DND-41 (cell line): ENCODE measurements at regions not wholly inside any gene's neighbourhood (a gene's known extent, or its start where the extent isn't known, plus 50 kb on each side); places are given as distances from the start of the nearest gene placed in this dataset.

Experiments used
- ATAC-seq: fragments of 200-7000 bp; cut with Tn5 transposase; 3 replicates; pipeline ENCODE4 v1.9.1; 2021; ENCODE audit warnings: low read depth; ENCODE audit not compliant: insufficient read depth
- DNase-seq: peaks from one replicate; pipeline ENCODE4 v3.0.0-alpha.2; 2020
- H2AFZ ChIP-seq: 2 replicates; pipeline ENCODE4 v1.6.0; 2012; ENCODE audit warnings: low read depth, low read length
- H3K27ac ChIP-seq: 2 replicates; pipeline ENCODE4 v1.5.1; 2012; ENCODE audit warnings: low read length, inconsistent platforms
- H3K27me3 ChIP-seq: fragments of 200-600 bp; sonication (generic); 2 replicates; pipeline ENCODE4 v1.6.0; 2012; ENCODE audit warnings: low read length, mild to moderate bottlenecking, inconsistent platforms; ENCODE audit not compliant: insufficient read depth, poor library complexity
- H3K36me3 ChIP-seq: 2 replicates; pipeline ENCODE4 v1.5.1; 2012; ENCODE audit warnings: low read length, inconsistent platforms; ENCODE audit not compliant: insufficient read depth
- H3K4me1 ChIP-seq: 2 replicates; pipeline ENCODE4 v1.5.1; 2012; ENCODE audit warnings: mild to moderate bottlenecking, low read length; ENCODE audit not compliant: insufficient read depth
- H3K4me2 ChIP-seq: 2 replicates; pipeline ENCODE4 v1.6.0; 2012; ENCODE audit warnings: mild to moderate bottlenecking, moderate library complexity, low read length, inconsistent platforms; ENCODE audit not compliant: insufficient read depth
- H3K4me3 ChIP-seq, 2 experiments: fragments of 200-600 bp in 1 of 2; shearing (Covaris generic) in 1 of 2; 2 replicates each; pipeline ENCODE4 v1.5.1; 2012 to 2016; ENCODE audit warnings: inconsistent platforms in 2 of 2, low read length in 2 of 2, mild to moderate bottlenecking in 2 of 2, low read depth in 1 of 2, moderate library complexity in 1 of 2
- H3K79me2 ChIP-seq: 2 replicates; pipeline ENCODE4 v1.6.0; 2012; ENCODE audit warnings: low read length, inconsistent platforms; ENCODE audit not compliant: insufficient read depth
- H3K9ac ChIP-seq: 2 replicates; pipeline ENCODE4 v1.6.0; 2012; ENCODE audit warnings: low read depth, mild to moderate bottlenecking, inconsistent platforms, low read length, moderate library complexity
- H3K9me3 ChIP-seq: 2 replicates; pipeline ENCODE4 v1.5.1; 2012; ENCODE audit warnings: low read length, moderate library complexity, mild to moderate bottlenecking, inconsistent platforms; ENCODE audit not compliant: insufficient read depth, severe bottlenecking
- H4K20me1 ChIP-seq: 2 replicates; pipeline ENCODE4 v1.6.0; 2012; ENCODE audit warnings: low read length; ENCODE audit not compliant: insufficient read depth
- CTCF ChIP-seq: IDR thresholded peaks from 2 replicates; pipeline ENCODE4 v1.5.1; 2012; ENCODE audit warnings: borderline replicate concordance, low read length, moderate library complexity, mild to moderate bottlenecking; ENCODE audit not compliant: poor library complexity, severe bottlenecking; ENCODE audit errors: extremely low read depth
- EZH2 ChIP-seq: IDR thresholded peaks from 3 replicates; pipeline ENCODE4 v1.6.1; 2012; ENCODE audit warnings: borderline replicate concordance, low read depth, mild to moderate bottlenecking, moderate library complexity, low read length, inconsistent platforms; ENCODE audit not compliant: severe bottlenecking

GRCh38 chr17:63151941-63152523 lies 186.0 kb downstream of the TANC2 start:
- Histone ChIP-seq H3K4me3 (no peak overlapping the region), H3K4me2 (no peak overlapping the region), H3K27ac (no peak overlapping the region), H4K20me1 (no peaks in the 10 kb centered on the region), H3K36me3 (no peaks in the 10 kb centered on the region), H3K9ac (no peak overlapping the region), H2AFZ (no peak overlapping the region), H3K79me2 (no peaks in the 10 kb centered on the region), H3K9me3 (no peaks in the 10 kb centered on the region), H3K27me3 (no peaks in the 10 kb centered on the region), H3K4me1 (peaks cover 3% of the 10 kb centered on the region; the same call in 1 of the 2 replicates)
- ATAC-seq (no peak), DNase-seq (no peak)
- no peak for TF ChIP-seq CTCF
- no peak for TF ChIP-seq EZH2

GRCh38 chr17:63153488-63153887 lies 187.5 kb downstream of the TANC2 start:
- Histone ChIP-seq H3K9me3 (no peaks in the 10 kb centered on the region), H3K4me2 (no peak overlapping the region), H3K27me3 (no peaks in the 10 kb centered on the region), H3K9ac (no peak overlapping the region), H3K36me3 (no peaks in the 10 kb centered on the region), H3K4me3 (no peak overlapping the region), H3K27ac (no peak overlapping the region), H4K20me1 (no peaks in the 10 kb centered on the region), H3K4me1 (peaks cover 7% of the 10 kb centered on the region; the same call in 1 of the 2 replicates), H2AFZ (no peak overlapping the region), H3K79me2 (no peaks in the 10 kb centered on the region)
- no peak for TF ChIP-seq EZH2
- no peak for TF ChIP-seq CTCF
- ATAC-seq: no peak
- no peak for DNase-seq

- Histone ChIP-seq H3K27me3 (no peaks in the 10 kb centered on the region), H3K9me3 (no peaks in the 10 kb centered on the region), H3K79me2 (no peaks in the 10 kb centered on the region), H4K20me1 (no peaks in the 10 kb centered on the region), H3K4me1 (peaks cover 7% of the 10 kb centered on the region; the same call in 1 of the 2 replicates), H3K9ac (no peak overlapping the region), H3K36me3 (no peaks in the 10 kb centered on the region), H3K4me3 (no peak overlapping the region), H3K27ac (no peak overlapping the region), H2AFZ (no peak overlapping the region), H3K4me2 (no peak overlapping the region)
- no peak for DNase-seq
- TF ChIP-seq EZH2 (no peak), CTCF (no peak)
- ATAC-seq: no peak
Measured at GRCh38 chr17:63154586-63155244, 188.7 kb downstream of the TANC2 start.
